H1 (cell line): ENCODE measurements at regions not wholly inside any gene's neighbourhood (a gene's known extent, or its start where the extent isn't known, plus 50 kb on each side); places are given as distances from the start of the nearest gene placed in this dataset.

Experiments used
- CTCF ChIA-PET: fragments of 300-600 bp; sonication (Branson Sonifier 250); formaldehyde crosslinking; loops from one replicate; lab custom pipeline; 2021; ENCODE audit not compliant: partially characterized antibody; lab: Charles Lee
- POLR2A ChIA-PET: fragments of 300-600 bp; sonication (Branson Sonifier 250); formaldehyde crosslinking; loops from one replicate; lab custom pipeline; 2021; ENCODE audit warnings: inconsistent platforms; ENCODE audit not compliant: partially characterized antibody; lab: Charles Lee
- DNase-seq, 2 experiments: peaks; one replicate each; pipeline versions ENCODE4 v3.0.0 to v3.0.0-alpha.2; 2010 to 2022; ENCODE audit warnings: low spot score in 2 of 2, low read depth in 1 of 2, mixed read lengths in 1 of 2
- FAIRE-seq: peaks from 2 replicates; lab custom pipeline; 2011; peaks lifted over from hg19 to GRCh38; lab: Jason Lieb, UNC
- H2AFZ ChIP-seq: 2 replicates; pipeline ENCODE4 v1.8.1; 2012; ENCODE audit warnings: low read length, inconsistent platforms
- H2AK5ac ChIP-seq: 2 replicates; pipeline ENCODE4 v1.6.1; 2013; ENCODE audit warnings: low read depth, low read length
- H2BK120ac ChIP-seq: replicated peaks from 2 replicates; pipeline ENCODE3; 2013; ENCODE audit warnings: low read depth, low read length, inconsistent platforms
- H2BK12ac ChIP-seq: 2 replicates; pipeline ENCODE4 v1.6.1; 2013; ENCODE audit warnings: low read depth, low read length
- H2BK15ac ChIP-seq: 2 replicates; pipeline ENCODE4 v1.6.1; 2013; ENCODE audit warnings: low read length
- H2BK20ac ChIP-seq: 2 replicates; pipeline ENCODE4 v1.6.1; 2013; ENCODE audit warnings: low read length
- H2BK5ac ChIP-seq: 2 replicates; pipeline ENCODE4 v1.6.1; 2013; ENCODE audit warnings: low read depth, low read length
- H3K14ac ChIP-seq: 2 replicates; pipeline ENCODE4 v1.6.1; 2013; ENCODE audit warnings: inconsistent platforms; ENCODE audit not compliant: insufficient read length
- H3K18ac ChIP-seq: 2 replicates; pipeline ENCODE4 v1.6.1; 2013; ENCODE audit warnings: low read length; ENCODE audit errors: extremely low read depth
- H3K23ac ChIP-seq: 2 replicates; pipeline ENCODE4 v1.6.1; 2013; ENCODE audit warnings: inconsistent platforms; ENCODE audit not compliant: insufficient read length
- H3K23me2 ChIP-seq: 2 replicates; pipeline ENCODE4 v1.6.1; 2013; ENCODE audit warnings: low read depth, low read length
- H3K27ac ChIP-seq: 2 replicates; pipeline ENCODE4 v1.6.1; 2011; ENCODE audit warnings: low read depth, low read length, inconsistent platforms
- H3K27me3 ChIP-seq, 4 experiments: replicated peaks in 1 of 4; 1 replicate in 1 of 4; 2 replicates in 3 of 4; pipeline versions ENCODE4 v1.6.1 to v1.8.1; 2011 to 2013; ENCODE audit warnings: low read length in 3 of 4, mild to moderate bottlenecking in 3 of 4, inconsistent platforms in 2 of 4, mixed read lengths in 2 of 4, moderate library complexity in 1 of 4; ENCODE audit not compliant: control insufficient read depth in 3 of 4, insufficient read depth in 3 of 4; ENCODE audit errors: extremely low read depth in 1 of 4
- H3K36me3 ChIP-seq, 4 experiments: 2 replicates each; pipeline versions ENCODE4 v1.6.1 to v1.8.1; 2011 to 2013; ENCODE audit warnings: mild to moderate bottlenecking in 4 of 4, low read length in 3 of 4, moderate library complexity in 2 of 4, control low read depth in 1 of 4, inconsistent platforms in 1 of 4; ENCODE audit not compliant: insufficient read depth in 4 of 4, control insufficient read depth in 2 of 4
- H3K4ac ChIP-seq: replicated peaks from 2 replicates; pipeline ENCODE3; 2013; ENCODE audit warnings: low read length, low read depth, mixed read lengths, inconsistent platforms; ENCODE audit not compliant: insufficient read length
- H3K4me1 ChIP-seq, 4 experiments: replicated peaks in 1 of 4; 1 replicate in 1 of 4; 2 replicates in 3 of 4; pipeline versions ENCODE4 v1.6.1 to v1.8.1; 2011 to 2013; ENCODE audit warnings: low read length in 3 of 4, inconsistent platforms in 2 of 4, mixed read lengths in 1 of 4; ENCODE audit not compliant: insufficient read depth in 4 of 4, control insufficient read depth in 3 of 4
- H3K4me2 ChIP-seq, 2 experiments: 2 replicates each; pipeline versions ENCODE4 v1.6.1 to v1.8.1; 2011 to 2013; ENCODE audit warnings: low read depth in 2 of 2, low read length in 2 of 2, control low read depth in 1 of 2, inconsistent platforms in 1 of 2, mild to moderate bottlenecking in 1 of 2; ENCODE audit not compliant: insufficient read depth in 1 of 2
- H3K4me3 ChIP-seq, 4 experiments: fragments of 200-600, 300-600 bp in 1 of 4; sonication (generic), shearing (Covaris generic), sonication (Bioruptor Twin) in 1 of 4; 2 replicates each; pipeline versions ENCODE4 v1.5.1 to v1.8.1; 2011 to 2016; ENCODE audit warnings: low read length in 4 of 4, low read depth in 3 of 4, control low read depth in 2 of 4, inconsistent platforms in 2 of 4, mild to moderate bottlenecking in 2 of 4, mixed read lengths in 1 of 4, moderate library complexity in 1 of 4; ENCODE audit not compliant: insufficient read depth in 2 of 4; ENCODE audit errors: extremely low read depth in 1 of 4
- H3K56ac ChIP-seq: replicated peaks from 2 replicates; pipeline ENCODE3; 2013; ENCODE audit warnings: low read depth, mild to moderate bottlenecking, mixed read lengths, low read length, inconsistent platforms; ENCODE audit not compliant: insufficient read length
- H3K79me1 ChIP-seq: 2 replicates; pipeline ENCODE4 v1.6.1; 2013; ENCODE audit warnings: low read depth, low read length, control low read depth
- H3K79me2 ChIP-seq, 2 experiments: 2 replicates each; pipeline versions ENCODE4 v1.6.1 to v1.8.1; 2012 to 2013; ENCODE audit warnings: low read length in 2 of 2, mild to moderate bottlenecking in 2 of 2, inconsistent platforms in 1 of 2; ENCODE audit not compliant: insufficient read depth in 2 of 2, control insufficient read depth in 1 of 2
- H3K9ac ChIP-seq, 4 experiments: replicated peaks in 1 of 4; 1 replicate in 1 of 4; 2 replicates in 3 of 4; pipeline versions ENCODE4 v1.6.1 to v1.8.1; 2011 to 2013; ENCODE audit warnings: low read depth in 3 of 4, low read length in 3 of 4, control low read depth in 2 of 4, mild to moderate bottlenecking in 2 of 4, moderate library complexity in 2 of 4, inconsistent platforms in 1 of 4; ENCODE audit errors: extremely low read depth in 1 of 4
- H3K9me3 ChIP-seq, 2 experiments: 2 replicates each; pipeline versions ENCODE4 v1.6.1 to v1.8.1; 2012 to 2013; ENCODE audit warnings: mild to moderate bottlenecking in 2 of 2, moderate library complexity in 2 of 2, control low read depth in 1 of 2, inconsistent platforms in 1 of 2, low read depth in 1 of 2, low read length in 1 of 2, mixed read lengths in 1 of 2; ENCODE audit not compliant: insufficient read depth in 2 of 2
- H4K20me1 ChIP-seq, 2 experiments: replicated peaks in 1 of 2; 2 replicates each; pipeline versions ENCODE3 to v1.8.1; 2011 to 2013; ENCODE audit warnings: inconsistent platforms in 2 of 2, low read length in 2 of 2, mild to moderate bottlenecking in 1 of 2; ENCODE audit not compliant: insufficient read depth in 2 of 2, control insufficient read depth in 1 of 2
- H4K5ac ChIP-seq: 2 replicates; pipeline ENCODE4 v1.6.1; 2013; ENCODE audit warnings: low read length, low read depth, mixed read lengths, inconsistent platforms; ENCODE audit not compliant: insufficient read length
- H4K8ac ChIP-seq: 2 replicates; pipeline ENCODE4 v1.8.0; 2013; ENCODE audit warnings: mild to moderate bottlenecking, moderate library complexity, low read length, inconsistent platforms; ENCODE audit not compliant: insufficient read depth; ENCODE audit errors: extremely low read depth
- H4K91ac ChIP-seq: replicated peaks from 2 replicates; pipeline ENCODE3; 2013; ENCODE audit warnings: low read length, mixed read lengths, inconsistent platforms; ENCODE audit not compliant: insufficient read length
- CREB1 ChIP-seq: IDR thresholded peaks from 2 replicates; pipeline ENCODE4 v1.6.1; 2012; ENCODE audit warnings: inconsistent platforms
- CTBP2 ChIP-seq: IDR thresholded peaks from 2 replicates; pipeline ENCODE4 v1.7.0; 2011; ENCODE audit warnings: borderline replicate concordance, mild to moderate bottlenecking, moderate library complexity, mixed read lengths, low read length; ENCODE audit not compliant: insufficient read depth, insufficient read length
- CTCF ChIP-seq, 3 experiments: IDR thresholded peaks; 1 replicate in 2 of 3; 2 replicates in 1 of 3; pipeline versions ENCODE4 v1.5.1 to v1.6.1; 2011; ENCODE audit warnings: low read length in 3 of 3, mild to moderate bottlenecking in 3 of 3, inconsistent platforms in 2 of 3, low read depth in 1 of 3, moderate library complexity in 1 of 3; ENCODE audit not compliant: insufficient read depth in 1 of 3; ENCODE audit errors: control extremely low read depth in 1 of 3
- HDAC2 ChIP-seq, 2 experiments: fragments of 300-600 bp in 1 of 2; sonication (generic) in 1 of 2; IDR thresholded peaks; 2 replicates each; pipeline ENCODE4 v1.6.1; 2011 to 2012; ENCODE audit warnings: low read depth in 2 of 2, low read length in 2 of 2, mild to moderate bottlenecking in 2 of 2, moderate library complexity in 2 of 2, borderline replicate concordance in 1 of 2, inconsistent platforms in 1 of 2
- HDAC6 ChIP-seq: IDR thresholded peaks from one replicate; pipeline ENCODE4 v1.7.1; 2012; ENCODE audit warnings: low read depth, mild to moderate bottlenecking, inconsistent platforms, low read length, moderate library complexity
- JUND ChIP-seq: IDR thresholded peaks from 2 replicates; pipeline ENCODE4 v1.6.1; 2011; ENCODE audit warnings: mild to moderate bottlenecking, improper control_type of control experiment, low read length
- KDM5A ChIP-seq: fragments of 200-600 bp; IDR thresholded peaks from 2 replicates; pipeline ENCODE4 v1.7.1; 2012; ENCODE audit warnings: mild to moderate bottlenecking, low read length, inconsistent platforms, mixed read lengths
- POLR2A ChIP-seq, 2 experiments: IDR thresholded peaks; 1 replicate in 1 of 2; 2 replicates in 1 of 2; pipeline ENCODE4 v1.6.1; 2011; ENCODE audit warnings: low read depth in 2 of 2, low read length in 2 of 2, mild to moderate bottlenecking in 2 of 2; ENCODE audit errors: control extremely low read depth in 1 of 2
- RXRA ChIP-seq: IDR thresholded peaks from 2 replicates; pipeline ENCODE4 v1.6.1; 2011; ENCODE audit warnings: low read depth, mild to moderate bottlenecking, low read length, moderate library complexity; ENCODE audit not compliant: insufficient read depth
- SAP30 ChIP-seq: fragments of 300-600 bp; sonication (generic); IDR thresholded peaks from 2 replicates; pipeline ENCODE4 v1.7.1; 2012; ENCODE audit warnings: low read length, moderate library complexity, mild to moderate bottlenecking, inconsistent platforms; ENCODE audit not compliant: insufficient read depth, insufficient replicate concordance
- TEAD4 ChIP-seq: IDR thresholded peaks from 2 replicates; pipeline ENCODE4 v1.6.1; 2012; ENCODE audit warnings: low read depth, low read length, inconsistent platforms, mixed read lengths
- ZNF274 ChIP-seq: IDR thresholded peaks from 2 replicates; pipeline ENCODE4 v1.7.0; 2012; ENCODE audit warnings: low read length, borderline replicate concordance; ENCODE audit errors: extremely low read depth
- WGBS, 2 experiments: shearing (Covaris generic) in 1 of 2; methylation state at CpG; one replicate each; pipeline versions ENCODE4 v1.1.6 to v1.1.7; 2013 to 2015; ENCODE audit warnings: low lambda C conversion rate in 2 of 2, mixed read lengths in 2 of 2, inconsistent platforms in 1 of 2, low coverage in 1 of 2, missing lambda C conversion rate in 1 of 2; ENCODE audit not compliant: insufficient replicate concordance in 2 of 2, insufficient coverage in 1 of 2, insufficient read length in 1 of 2; ENCODE audit errors: extremely low coverage in 1 of 2, missing lambda C conversion rate in 1 of 2; 5-methylcytosine and 5-hydroxymethylcytosine counted together

GRCh38 chr18:26649193-26649543 lies 100.8 kb upstream of the KCTD1 start:
- POLR2A ChIA-PET, result interaction anchor here (0.6 to 0.8 kb wide), 2 partner anchors 8 to 15 kb away, joined by 4 read pairs; no protein-coding TSS in a partner anchor
- Histone ChIP-seq H3K23me2 (0 out of 2 replicates have a peak, but pooled peaks cover under 1% of the 10 kb centered on the region), H3K4me3 (no peak overlapping the region), H3K36me3 (no peaks in the 10 kb centered on the region), H3K18ac (no peak overlapping the region), H2BK120ac (no peak overlapping the region), H3K4ac (no peak overlapping the region), H3K27me3 (peaks cover 0 to 4% (median 0%) of the 10 kb centered on the region in 4 experiments; a peak in 4 of 7 replicates), H2AK5ac (no peak overlapping the region), H3K9ac (no peak overlapping the region), H4K8ac (no peak overlapping the region), H3K23ac (no peak overlapping the region), H3K9me3 (no peaks in the 10 kb centered on the region), H4K91ac (no peak overlapping the region), H3K79me1 (no peaks in the 10 kb centered on the region), H2BK12ac (no peak overlapping the region), H3K27ac (no peak overlapping the region), H3K4me2 (no peak overlapping the region), H3K4me1 (peaks cover 0 to 10% (median under 1%) of the 10 kb centered on the region in 4 experiments; a peak in 2 of 7 replicates), H4K20me1 (peaks cover 0 to 1% of the 10 kb centered on the region in 2 experiments), H3K14ac (no peak overlapping the region), H3K56ac (no peak overlapping the region), H2BK20ac (no peak overlapping the region), H2AFZ (no peak overlapping the region), H2BK15ac (no peak overlapping the region), H4K5ac (no peak overlapping the region), H2BK5ac (no peak overlapping the region), H3K79me2 (no peaks in the 10 kb centered on the region)
- CTCF ChIA-PET, result interaction anchor here (0.6 to 2.7 kb wide), 17 partner anchors 10 to 320 kb away, joined by 3 to 17 read pairs (median 3); no protein-coding TSS in a partner anchor
- DNase-seq (no peak), FAIRE-seq (no peak)
- 92% methylated on average over 6 of the region's 6 CpGs; no CpG with 5 or more reads in 1 of the 2 experiments for WGBS, 2 experiments
- TF ChIP-seq HDAC6 (no peak), SAP30 (no peak), RXRA (no peak), POLR2A (IDR thresholded peaks at IDR 0.05; ENCODE audit: control extremely low read depth in 1 of 2, low read depth in 2 of 2, low read length in 2 of 2) (no peak), CREB1 (no peak), CTCF (IDR thresholded peaks at IDR 0.05; ENCODE audit: control extremely low read depth in 1 of 3, insufficient read depth in 1 of 3, low read depth in 1 of 3, low read length in 3 of 3) (no peak), KDM5A (no peak), JUND (no peak), HDAC2 (IDR thresholded peaks at IDR 0.05; ENCODE audit: borderline replicate concordance in 1 of 2, low read depth in 2 of 2, low read length in 2 of 2) (no peak), CTBP2 (no peak), ZNF274 (no peak), TEAD4 (no peak)
